NCI-H2029 (cell line): ENCODE measurements at regions not wholly inside any gene's neighbourhood (a gene's known extent, or its start where the extent isn't known, plus 50 kb on each side); places are given as distances from the start of the nearest gene placed in this dataset.

Experiments
- DNase-seq: peaks from one replicate; lab custom pipeline; 2025; lab: John Stamatoyannopoulos, UW

- DNase-seq: no peak
Observed at GRCh38 chr10:3723766-3724165, 61.2 kb downstream of the KLF6 start.

- DNase-seq: no peak
Observed at GRCh38 chr10:3720228-3721019, 64.6 kb downstream of the KLF6 start.

DNA sequence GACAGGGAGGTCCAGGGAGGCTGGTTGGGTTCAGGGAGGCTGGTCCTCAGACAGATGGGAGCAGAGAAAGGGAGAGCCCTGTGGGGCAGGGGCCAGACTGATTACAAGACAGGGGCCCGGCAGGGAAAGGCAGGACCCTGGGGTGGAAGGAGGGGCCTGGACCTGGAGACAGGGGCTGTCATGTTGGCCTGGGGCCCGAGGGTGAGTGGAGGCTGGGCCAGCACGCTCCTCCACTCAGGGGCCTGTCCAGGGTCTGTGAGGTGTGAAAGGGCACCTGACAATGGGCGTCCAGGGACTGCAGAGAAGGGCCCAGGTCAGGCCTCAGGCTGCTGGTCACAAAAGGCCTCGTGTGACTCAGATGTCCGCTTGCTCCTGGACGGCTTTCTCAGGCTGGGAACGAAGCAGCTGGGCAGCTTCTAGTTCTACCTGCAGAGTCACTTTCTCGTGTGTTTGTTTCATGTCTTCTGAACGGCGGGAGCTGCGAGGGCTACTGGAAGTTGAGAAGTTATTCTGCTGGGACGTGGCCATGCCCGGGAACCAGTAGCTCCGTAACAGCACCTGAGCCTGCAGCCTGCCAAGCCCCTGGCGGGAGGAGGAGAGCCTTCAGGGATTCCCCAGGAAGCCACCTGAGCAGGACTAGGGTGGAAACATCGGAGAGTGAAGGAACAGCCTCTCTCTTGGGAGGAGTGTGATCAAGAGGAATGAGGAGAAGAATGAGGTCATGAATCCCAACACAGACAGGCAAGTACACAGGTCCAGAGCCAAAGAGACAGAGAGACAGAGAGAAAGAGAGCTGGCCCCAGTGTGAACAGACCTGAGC is 65.8 kb downstream of the KLF6 start:
- no peak for DNase-seq

GRCh38 chr10:3716093-3716492 is 68.9 kb downstream of the KLF6 start:
- DNase-seq: no peak

GRCh38 chr10:3714967-3715366 is 70.0 kb downstream of the KLF6 start:
- DNase-seq: no peak

- DNase-seq: no peak
Observed at GRCh38 chr10:3714531-3714930, 70.5 kb downstream of the KLF6 start.

GRCh38 chr10:3712707-3713106 is 72.3 kb downstream of the KLF6 start:
- DNase-seq: no peak

- no peak for DNase-seq
Observed at GRCh38 chr10:3711918-3712317, 73.1 kb downstream of the KLF6 start.

DNA sequence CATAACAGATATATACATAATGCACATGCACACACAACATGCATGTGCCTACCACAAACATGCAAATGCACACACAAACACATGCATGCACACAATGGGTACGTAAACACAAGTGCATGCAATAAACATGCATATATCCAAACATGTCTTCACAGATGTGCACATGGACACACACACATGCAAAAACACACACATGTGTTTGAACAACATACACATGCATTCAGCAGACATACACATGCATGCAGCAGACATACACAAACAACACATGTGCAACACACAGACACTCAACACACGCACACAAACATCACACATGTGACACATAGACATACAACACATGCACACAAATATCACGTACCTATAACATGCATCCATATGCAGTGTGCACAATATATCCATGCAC is 74.2 kb downstream of the KLF6 start:
- no peak for DNase-seq

DNA sequence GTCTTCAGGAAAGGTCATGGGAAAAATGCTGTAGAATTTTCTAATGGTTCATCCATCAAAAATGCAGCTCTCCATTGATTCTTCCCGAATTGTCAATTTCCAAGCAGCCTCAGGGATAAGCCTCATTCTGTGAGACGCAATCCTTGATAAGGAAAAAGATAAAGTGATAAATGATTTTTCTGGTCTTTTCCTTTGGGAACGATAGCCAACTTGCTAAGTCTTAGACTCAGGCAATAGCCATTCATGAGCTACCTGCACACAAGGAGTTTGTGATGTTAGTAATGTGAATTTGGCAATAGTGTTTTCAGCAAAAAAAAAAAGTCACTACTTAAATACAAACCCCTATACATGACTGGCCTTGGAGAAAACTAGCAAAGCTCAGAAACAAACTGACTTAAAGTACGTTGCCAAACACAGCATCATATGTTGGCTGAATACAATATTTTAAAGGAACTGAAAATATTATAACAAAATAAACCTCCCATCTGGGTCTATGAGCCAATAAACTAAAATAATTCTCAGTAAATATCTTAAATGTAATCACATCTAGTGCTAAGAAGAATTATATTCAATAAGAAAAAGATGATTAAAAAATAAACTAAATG is 75.5 kb downstream of the KLF6 start:
- DNase-seq: no peak

DNA sequence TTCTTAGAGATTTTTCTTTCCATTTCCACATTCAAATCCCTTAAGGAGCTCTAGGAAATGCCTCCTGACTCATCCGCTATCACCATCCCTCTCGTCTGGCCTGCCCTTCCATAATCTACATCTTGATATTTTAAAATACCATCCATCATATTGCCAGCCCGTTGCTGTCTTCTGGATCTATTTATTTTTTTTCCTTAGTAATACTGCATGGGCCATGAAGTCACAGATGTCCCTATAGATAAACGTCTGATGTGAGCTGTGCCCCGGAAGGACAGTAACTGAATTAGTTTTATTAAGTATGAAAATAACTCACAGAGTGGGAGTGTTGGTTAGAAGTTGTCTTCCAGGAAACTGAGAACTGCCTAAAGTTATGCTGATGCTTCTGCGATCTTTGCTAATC is 76.2 kb downstream of the KLF6 start:
- no peak for DNase-seq

GRCh38 chr10:3704565-3705325 is 80.3 kb downstream of the KLF6 start:
- no peak for DNase-seq

- peak; percentile 35 for DNase-seq
Observed at GRCh38 chr10:3702569-3702968, 82.4 kb downstream of the KLF6 start.

- no peak for DNase-seq
Observed at GRCh38 chr10:3702056-3702546, 82.9 kb downstream of the KLF6 start.

GRCh38 chr10:3701491-3701890 is 83.5 kb downstream of the KLF6 start:
- no peak for DNase-seq

DNA sequence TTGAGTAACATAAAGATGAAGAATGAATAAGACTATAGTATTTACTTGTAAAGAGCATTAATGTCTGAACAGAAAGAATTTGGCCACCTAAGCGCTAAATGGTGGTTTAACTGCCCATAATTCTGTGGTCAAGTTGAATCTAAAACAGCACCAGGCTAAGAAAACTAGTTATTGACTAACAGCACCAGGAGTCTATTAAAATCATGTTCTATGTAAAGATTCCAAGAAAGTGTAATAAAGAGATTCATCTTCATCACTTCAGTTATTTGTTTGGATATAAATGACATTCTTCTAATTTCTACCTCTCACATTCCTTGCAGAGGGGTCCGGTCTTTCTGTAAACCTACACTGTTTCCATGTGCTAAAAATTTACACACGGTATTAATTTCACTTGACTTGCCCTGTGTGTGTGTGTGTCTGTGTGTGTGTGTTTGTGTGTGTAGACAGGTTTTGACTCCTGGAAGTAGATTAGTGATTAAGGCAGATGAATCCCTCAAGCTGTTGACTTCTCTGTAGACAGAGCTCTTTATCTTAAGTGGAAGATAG is 84.4 kb downstream of the KLF6 start:
- no peak for DNase-seq

- DNase-seq: no peak
Observed at GRCh38 chr10:3699916-3700315, 85.1 kb downstream of the KLF6 start.

DNA sequence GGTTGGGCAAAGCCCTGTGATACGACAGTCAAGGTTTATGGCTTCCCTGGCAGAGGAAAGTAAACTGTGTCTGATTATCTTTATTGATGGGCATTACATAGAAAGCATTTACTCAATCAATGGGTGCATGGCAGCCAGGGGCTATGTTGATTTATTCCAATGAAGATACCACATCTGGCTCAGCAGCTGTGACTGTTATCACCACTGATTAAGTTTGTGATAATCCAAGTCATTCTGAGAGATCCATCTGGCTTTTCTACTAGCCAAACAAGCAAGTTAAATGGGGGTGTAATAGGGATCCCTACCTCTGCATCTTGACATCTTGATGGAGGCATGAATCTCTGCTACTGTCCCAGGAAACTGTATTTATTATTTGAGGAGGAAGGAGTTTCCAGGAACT is 86.7 kb downstream of the KLF6 start:
- no peak for DNase-seq

GRCh38 chr10:3693698-3694080 is 91.3 kb downstream of the KLF6 start:
- DNase-seq: no peak

DNA sequence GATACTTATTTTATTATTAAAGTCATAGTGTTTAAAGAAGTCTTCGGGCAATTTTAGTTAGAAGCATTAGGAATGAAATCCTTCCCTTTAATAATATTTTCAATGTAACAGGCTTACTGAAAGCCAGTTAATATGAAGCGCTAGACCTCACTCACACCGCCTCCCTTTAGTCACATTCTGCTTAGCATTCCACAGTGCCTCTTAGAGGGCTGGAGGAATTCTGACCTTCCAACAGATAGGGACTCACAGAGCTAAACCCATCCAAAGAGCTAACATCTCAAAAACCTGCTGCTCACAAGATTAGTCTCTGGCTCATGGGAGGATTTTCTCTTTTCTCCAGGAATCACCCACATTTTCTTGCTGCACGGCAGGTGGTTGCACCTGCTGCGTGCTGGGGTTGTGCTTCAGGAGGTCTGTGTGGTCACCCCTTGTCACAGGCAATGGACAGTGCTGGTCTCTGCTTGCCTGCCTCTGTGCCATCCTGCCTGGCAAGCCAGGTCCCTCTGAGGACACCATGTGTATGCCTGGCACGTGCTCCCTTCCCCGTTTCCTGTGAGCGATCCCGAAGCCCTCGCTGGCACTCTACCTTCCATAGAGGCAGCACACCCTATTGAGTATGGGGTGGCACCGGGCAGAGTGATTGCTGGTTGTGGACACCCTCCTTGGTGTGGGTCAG is 91.8 kb downstream of the KLF6 start:
- no peak for DNase-seq

- DNase-seq: no peak
Observed at GRCh38 chr10:3692387-3692999, 92.5 kb downstream of the KLF6 start.
